ENCODE measurements at regions not wholly inside any gene's neighbourhood (a gene's known extent, or its start where the extent isn't known, plus 50 kb on each side); places are given as distances from the start of the nearest gene placed in this dataset.

DNA sequence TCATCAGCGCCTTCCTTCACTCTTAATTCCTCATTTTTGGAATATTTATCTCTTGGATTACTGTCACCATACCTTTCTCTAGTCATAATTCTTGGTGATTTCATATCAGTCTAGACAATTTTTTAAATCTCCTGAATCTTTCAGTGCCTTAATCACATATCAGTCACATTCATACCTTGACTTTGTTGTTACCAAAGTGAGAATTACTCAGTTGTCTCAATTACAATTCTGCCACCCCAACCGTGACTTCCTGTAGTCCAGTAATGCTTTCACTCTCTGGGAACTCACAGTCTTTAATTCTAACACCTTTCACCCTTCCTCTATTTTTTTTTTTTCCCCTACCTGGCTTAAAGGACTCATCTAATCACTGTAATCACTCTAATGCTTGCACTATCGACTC is 1275.3 kb upstream of the TENM3 start:
- TF ChIP-seq, protein P1, sequence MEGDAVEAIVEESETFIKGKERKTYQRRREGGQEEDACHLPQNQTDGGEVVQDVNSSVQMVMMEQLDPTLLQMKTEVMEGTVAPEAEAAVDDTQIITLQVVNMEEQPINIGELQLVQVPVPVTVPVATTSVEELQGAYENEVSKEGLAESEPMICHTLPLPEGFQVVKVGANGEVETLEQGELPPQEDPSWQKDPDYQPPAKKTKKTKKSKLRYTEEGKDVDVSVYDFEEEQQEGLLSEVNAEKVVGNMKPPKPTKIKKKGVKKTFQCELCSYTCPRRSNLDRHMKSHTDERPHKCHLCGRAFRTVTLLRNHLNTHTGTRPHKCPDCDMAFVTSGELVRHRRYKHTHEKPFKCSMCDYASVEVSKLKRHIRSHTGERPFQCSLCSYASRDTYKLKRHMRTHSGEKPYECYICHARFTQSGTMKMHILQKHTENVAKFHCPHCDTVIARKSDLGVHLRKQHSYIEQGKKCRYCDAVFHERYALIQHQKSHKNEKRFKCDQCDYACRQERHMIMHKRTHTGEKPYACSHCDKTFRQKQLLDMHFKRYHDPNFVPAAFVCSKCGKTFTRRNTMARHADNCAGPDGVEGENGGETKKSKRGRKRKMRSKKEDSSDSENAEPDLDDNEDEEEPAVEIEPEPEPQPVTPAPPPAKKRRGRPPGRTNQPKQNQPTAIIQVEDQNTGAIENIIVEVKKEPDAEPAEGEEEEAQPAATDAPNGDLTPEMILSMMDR (IDR thresholded peaks at IDR 0.05; ENCODE audit: control extremely low read depth, extremely low read depth), result no peak
- Histone ChIP-seq H3K4me1 (ENCODE audit: control insufficient read depth in 5 of 5, insufficient read depth in 5 of 5, low read length in 5 of 5) (no peaks in the 10 kb centered on the region), H3K9me3 (ENCODE audit: control insufficient read depth in 4 of 4, insufficient read depth in 3 of 4, low read length in 3 of 4) (no peaks in the 10 kb centered on the region), H3K9ac (ENCODE audit: insufficient read depth in 1 of 2, low read length in 2 of 2) (no peak overlapping the region), H3K36me3 (ENCODE audit: control insufficient read depth in 4 of 4, insufficient read depth in 4 of 4, low read length in 4 of 4) (no peaks in the 10 kb centered on the region), H3K27me3 (ENCODE audit: control insufficient read depth in 3 of 3, insufficient read depth in 3 of 3, low read length in 2 of 3) (no peaks in the 10 kb centered on the region), H3K4me3 (no peak overlapping the region), H3K27ac (ENCODE audit: low read depth in 1 of 2, low read length in 1 of 2) (no peak overlapping the region)
- 70 to 72% methylated on average over 3 of the region's 3 CpGs for WGBS, 2 donors
- no peak for ATAC-seq (ENCODE audit: insufficient read depth, low FRiP score)
- no peak for DNase-seq

DNA sequence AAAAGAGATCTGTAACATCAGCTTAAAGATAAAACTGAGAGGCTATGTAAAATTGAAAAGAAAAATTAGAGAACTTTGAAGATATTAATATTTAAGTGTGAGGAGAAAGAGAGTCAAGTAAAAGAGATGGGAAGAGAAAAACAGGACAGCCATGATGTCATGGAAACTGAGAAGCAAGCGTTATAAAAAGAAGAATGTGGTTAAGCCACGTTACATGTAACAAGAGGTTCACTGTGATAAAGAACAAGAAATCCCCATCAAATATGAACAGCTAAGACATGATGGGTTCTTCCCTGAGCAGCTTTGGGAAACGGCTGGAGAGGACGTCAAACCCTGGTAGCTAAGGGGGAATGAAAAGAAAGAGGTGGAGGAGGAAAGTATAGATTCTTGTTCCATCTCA is 1269.3 kb upstream of the TENM3 start:
- DNase-seq (no peak), ATAC-seq (ENCODE audit: insufficient read depth, low FRiP score) (no peak)
- TF ChIP-seq, protein P1 (IDR thresholded peaks at IDR 0.05; ENCODE audit: control extremely low read depth, extremely low read depth), result no peak

DNA sequence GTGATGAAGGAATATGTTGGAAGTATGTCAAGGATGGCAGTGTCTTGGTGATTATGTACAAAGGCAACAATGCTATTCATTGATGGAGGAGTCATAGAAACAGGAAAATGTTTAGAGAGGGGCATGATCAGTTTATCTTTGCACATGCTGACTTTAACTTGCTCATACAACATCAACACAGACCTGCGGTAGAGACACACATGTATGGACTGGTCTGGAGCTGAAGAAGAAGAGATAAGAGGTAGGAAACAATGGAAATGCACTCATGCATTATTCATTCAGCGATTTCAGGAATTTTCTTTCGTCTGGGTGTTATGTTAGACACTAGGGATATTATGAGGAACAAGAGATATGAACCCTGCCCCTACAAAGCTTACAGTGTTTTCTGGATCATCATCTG is 1252.3 kb upstream of the TENM3 start:
- 74 to 82% methylated on average over 3 of the region's 3 CpGs for WGBS, 2 donors
- Histone ChIP-seq H3K9ac (ENCODE audit: insufficient read depth in 1 of 2, low read length in 2 of 2) (no peak overlapping the region), H3K27ac (ENCODE audit: low read depth in 1 of 2, low read length in 1 of 2) (no peak overlapping the region), H3K4me1 (ENCODE audit: control insufficient read depth in 5 of 5, insufficient read depth in 5 of 5, low read length in 5 of 5) (no peaks in the 10 kb centered on the region), H3K27me3 (ENCODE audit: control insufficient read depth in 3 of 3, insufficient read depth in 3 of 3, low read length in 2 of 3) (no peaks in the 10 kb centered on the region), H3K36me3 (ENCODE audit: control insufficient read depth in 4 of 4, insufficient read depth in 4 of 4, low read length in 4 of 4) (no peaks in the 10 kb centered on the region), H3K4me3 (no peak overlapping the region), H3K9me3 (ENCODE audit: control insufficient read depth in 4 of 4, insufficient read depth in 3 of 4, low read length in 3 of 4) (peaks cover 0 to 2% (median 0%) of the 10 kb centered on the region in 4 donors)
- ATAC-seq (ENCODE audit: insufficient read depth, low FRiP score) (no peak), DNase-seq (no peak)
- TF ChIP-seq, protein P1 (IDR thresholded peaks at IDR 0.05; ENCODE audit: control extremely low read depth, extremely low read depth), result no peak

More for the DNA sequence above, 1269.3 kb upstream of the TENM3 start:
- H3K36me3 ChIP-seq (ENCODE audit: control insufficient read depth in 4 of 4, insufficient read depth in 4 of 4, low read length in 4 of 4), result no peaks in the 10 kb centered on the region
- no peaks in the 10 kb centered on the region for H3K27me3 ChIP-seq (ENCODE audit: control insufficient read depth in 3 of 3, insufficient read depth in 3 of 3, low read length in 2 of 3)
- H3K9me3 ChIP-seq (ENCODE audit: control insufficient read depth in 4 of 4, insufficient read depth in 3 of 4, low read length in 3 of 4), result no peaks in the 10 kb centered on the region
- no peaks in the 10 kb centered on the region for H3K4me1 ChIP-seq (ENCODE audit: control insufficient read depth in 5 of 5, insufficient read depth in 5 of 5, low read length in 5 of 5)
- no peak overlapping the region for H3K4me3 ChIP-seq
- no peak overlapping the region for H3K27ac ChIP-seq (ENCODE audit: low read depth in 1 of 2, low read length in 1 of 2)
- 82 to 87% methylated on average over 4 of the region's 4 CpGs for WGBS, 2 donors
- no peak overlapping the region for H3K9ac ChIP-seq (ENCODE audit: insufficient read depth in 1 of 2, low read length in 2 of 2)

DNA sequence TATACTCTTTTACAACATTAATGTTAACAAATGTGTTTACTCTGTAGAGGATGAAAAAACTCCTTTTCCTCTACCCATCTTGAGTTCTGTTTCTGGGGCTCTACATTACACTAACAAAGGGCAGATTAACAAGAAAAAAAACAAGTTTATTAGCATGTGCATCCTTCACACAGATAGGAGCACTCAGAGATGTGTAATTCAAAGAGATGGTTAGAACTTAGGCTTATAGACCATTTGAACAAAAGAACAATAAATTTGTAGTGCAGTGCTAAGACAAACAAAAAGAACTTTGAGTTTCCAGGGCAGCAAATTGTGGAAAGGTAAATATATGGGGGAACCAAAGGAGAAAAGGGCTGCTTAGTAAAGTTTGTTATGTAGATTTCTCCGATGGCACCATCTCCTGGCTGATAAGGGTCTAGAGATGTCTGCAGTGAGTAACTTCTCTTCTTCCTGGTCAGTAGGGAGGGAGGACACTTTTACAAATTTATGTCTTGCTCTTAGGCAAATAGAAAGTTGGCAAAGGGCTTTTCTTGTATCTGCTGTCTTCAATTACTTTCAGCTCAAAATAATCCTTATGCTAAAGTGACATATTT is 1249.9 kb upstream of the TENM3 start:
- H3K36me3 ChIP-seq (ENCODE audit: control insufficient read depth in 4 of 4, insufficient read depth in 4 of 4, low read length in 4 of 4), result no peaks in the 10 kb centered on the region
- DNase-seq (no peak), ATAC-seq (ENCODE audit: insufficient read depth, low FRiP score) (no peak)
- H3K4me3 ChIP-seq, result no peak overlapping the region
- H3K9ac ChIP-seq (ENCODE audit: insufficient read depth in 1 of 2, low read length in 2 of 2), result no peak overlapping the region
- WGBS, 2 donors, result 60 to 67% methylated on average over 1 of the region's 1 CpG
- H3K27ac ChIP-seq (ENCODE audit: low read depth in 1 of 2, low read length in 1 of 2), result no peak overlapping the region
- H3K4me1 ChIP-seq (ENCODE audit: control insufficient read depth in 5 of 5, insufficient read depth in 5 of 5, low read length in 5 of 5), result peaks cover 0 to 2% (median 0%) of the 10 kb centered on the region in 5 donors
- TF ChIP-seq, protein P1 (IDR thresholded peaks at IDR 0.05; ENCODE audit: control extremely low read depth, extremely low read depth), result no peak
- H3K27me3 ChIP-seq (ENCODE audit: control insufficient read depth in 3 of 3, insufficient read depth in 3 of 3, low read length in 2 of 3), result no peaks in the 10 kb centered on the region
- peaks cover 0 to 2% (median 0%) of the 10 kb centered on the region in 4 donors for H3K9me3 ChIP-seq (ENCODE audit: control insufficient read depth in 4 of 4, insufficient read depth in 3 of 4, low read length in 3 of 4)
